ENCODE measurements at regions not wholly inside any gene's neighbourhood (a gene's known extent, or its start where the extent isn't known, plus 50 kb on each side); places are given as distances from the start of the nearest gene placed in this dataset.
A peak's percentile ranks its signal among the peaks of the same experiment; 100 is the strongest.
"Not testable (repeated sequence)": the region's sequence is repeated elsewhere in the genome, so short reads cannot be mapped to it uniquely, and the experiment has no call there.

DNA sequence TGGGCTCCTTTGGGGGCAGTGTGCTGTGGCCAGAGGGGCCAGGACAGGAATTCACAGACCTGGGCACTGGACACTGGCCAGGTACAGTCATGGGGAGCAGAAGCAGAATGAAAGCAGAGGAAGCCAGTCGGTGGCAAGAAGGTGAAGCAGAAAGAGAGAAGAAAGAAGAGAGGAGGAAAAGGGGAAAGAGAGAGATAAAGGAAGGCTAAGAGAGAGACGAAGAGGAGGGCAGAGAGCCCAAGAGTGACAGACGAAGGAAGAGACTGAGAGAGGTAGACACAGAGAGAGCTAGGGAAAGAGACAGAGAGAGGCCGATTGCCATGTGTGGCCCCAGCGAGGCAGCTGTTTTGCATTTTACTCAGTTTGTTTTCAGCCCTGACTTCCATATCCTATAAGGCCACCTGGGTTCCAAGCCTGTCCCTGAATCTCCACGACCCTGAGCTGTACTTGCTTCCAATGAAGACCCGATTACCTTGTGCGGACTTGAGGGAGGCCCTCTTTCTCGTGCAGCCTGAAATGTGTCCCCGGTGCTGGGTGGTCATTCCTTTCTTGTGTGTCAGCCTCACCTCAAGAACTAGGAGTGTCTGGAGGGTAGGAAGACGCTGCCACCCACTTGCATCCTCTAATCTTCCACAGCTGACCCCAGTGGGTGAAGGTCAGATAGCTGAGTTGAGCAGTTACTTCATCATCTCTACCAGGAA is 73.9 kb downstream of the LSM3 start:
- no peak for DNase-seq

- no peak for DNase-seq
These were observed 74.5 kb downstream of the LSM3 start for GRCh38 chr3:14253022-14253706.

GRCh38 chr3:14253707-14254382 is 75.2 kb downstream of the LSM3 start:
- no peak for DNase-seq

DNA sequence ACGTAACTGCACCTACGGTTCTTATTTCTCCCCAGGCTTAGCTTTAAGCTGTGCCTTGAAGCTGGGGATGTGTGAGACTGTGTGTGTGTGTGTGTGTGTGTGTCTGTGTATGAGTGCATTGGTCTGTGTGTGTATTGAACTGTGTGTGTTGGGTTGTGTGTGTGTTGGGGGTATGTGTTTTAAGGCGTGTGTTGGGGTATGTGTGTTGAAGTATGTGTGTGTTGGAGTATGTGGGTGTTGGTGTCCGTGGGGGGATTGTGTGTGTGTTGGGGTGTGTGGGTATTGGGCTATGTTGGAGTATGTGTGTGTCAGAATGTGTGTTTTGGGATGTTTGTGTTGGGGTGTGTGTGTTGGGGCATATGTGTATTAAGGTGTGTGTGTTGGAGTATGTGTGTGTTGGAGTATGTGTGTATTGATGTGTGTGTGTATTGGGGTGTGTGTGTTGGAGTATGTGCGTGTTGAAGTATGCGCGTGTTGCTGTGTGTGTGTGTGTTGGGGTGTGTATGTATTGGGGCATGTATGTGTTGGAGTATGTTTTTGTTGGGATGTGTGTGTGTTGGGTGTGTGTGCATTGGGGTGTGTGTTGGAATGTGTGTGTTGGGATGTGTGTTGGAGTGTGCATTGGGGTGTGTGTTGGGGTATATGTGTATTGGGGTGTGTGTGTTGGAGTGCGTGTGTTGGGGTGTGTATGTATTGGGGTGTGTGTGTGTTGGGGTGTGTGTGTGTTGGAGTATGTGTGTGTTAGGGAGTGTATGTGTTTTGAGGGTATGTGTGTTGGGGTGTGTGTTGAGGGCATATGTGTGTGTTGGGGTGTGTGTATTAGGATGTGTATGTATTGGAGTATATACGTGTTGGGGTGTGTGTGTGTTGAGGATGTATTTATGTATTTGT is 76.4 kb downstream of the LSM3 start:
- no peak for DNase-seq

- DNase-seq: no peak
These were observed 77.4 kb downstream of the LSM3 start for GRCh38 chr3:14256046-14256445.

DNA sequence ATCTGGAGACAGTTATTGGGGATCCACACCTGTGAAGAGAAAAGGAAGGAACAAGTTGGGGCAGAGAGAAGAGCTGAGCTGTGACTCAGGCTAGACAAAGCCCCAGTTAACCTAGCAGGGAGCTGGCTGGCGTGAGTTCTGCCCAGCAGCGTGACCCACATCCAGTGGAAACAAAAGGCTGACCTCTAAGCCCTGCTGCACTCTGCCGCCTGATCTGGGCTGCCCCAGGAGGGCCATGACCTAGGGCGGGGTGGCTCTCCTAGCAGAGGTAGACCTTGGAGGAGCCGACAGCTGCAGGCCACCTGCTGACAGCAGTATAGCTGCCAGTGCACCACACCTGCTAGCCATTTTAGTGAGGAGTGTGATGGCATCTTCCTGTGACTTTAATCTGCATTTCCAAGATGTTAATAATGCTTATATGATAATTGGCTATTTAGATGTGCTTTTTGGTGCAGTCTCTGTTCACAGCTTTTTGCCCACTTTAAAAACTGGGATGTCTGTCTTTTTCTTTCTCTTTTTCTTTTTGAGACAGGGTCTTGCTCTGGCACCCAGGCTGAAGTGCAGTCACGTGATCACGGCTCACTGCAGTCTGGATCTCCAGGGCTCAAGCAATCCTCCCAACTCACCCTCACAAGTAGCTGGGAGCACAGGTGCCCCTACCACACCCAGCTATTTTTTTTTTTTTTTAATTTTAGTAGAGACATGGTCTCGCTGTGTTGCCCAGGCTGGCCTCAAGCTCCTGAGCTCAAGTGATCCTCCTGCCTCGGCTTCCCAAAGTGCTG is 78.1 kb downstream of the LSM3 start:
- no peak for DNase-seq

DNA sequence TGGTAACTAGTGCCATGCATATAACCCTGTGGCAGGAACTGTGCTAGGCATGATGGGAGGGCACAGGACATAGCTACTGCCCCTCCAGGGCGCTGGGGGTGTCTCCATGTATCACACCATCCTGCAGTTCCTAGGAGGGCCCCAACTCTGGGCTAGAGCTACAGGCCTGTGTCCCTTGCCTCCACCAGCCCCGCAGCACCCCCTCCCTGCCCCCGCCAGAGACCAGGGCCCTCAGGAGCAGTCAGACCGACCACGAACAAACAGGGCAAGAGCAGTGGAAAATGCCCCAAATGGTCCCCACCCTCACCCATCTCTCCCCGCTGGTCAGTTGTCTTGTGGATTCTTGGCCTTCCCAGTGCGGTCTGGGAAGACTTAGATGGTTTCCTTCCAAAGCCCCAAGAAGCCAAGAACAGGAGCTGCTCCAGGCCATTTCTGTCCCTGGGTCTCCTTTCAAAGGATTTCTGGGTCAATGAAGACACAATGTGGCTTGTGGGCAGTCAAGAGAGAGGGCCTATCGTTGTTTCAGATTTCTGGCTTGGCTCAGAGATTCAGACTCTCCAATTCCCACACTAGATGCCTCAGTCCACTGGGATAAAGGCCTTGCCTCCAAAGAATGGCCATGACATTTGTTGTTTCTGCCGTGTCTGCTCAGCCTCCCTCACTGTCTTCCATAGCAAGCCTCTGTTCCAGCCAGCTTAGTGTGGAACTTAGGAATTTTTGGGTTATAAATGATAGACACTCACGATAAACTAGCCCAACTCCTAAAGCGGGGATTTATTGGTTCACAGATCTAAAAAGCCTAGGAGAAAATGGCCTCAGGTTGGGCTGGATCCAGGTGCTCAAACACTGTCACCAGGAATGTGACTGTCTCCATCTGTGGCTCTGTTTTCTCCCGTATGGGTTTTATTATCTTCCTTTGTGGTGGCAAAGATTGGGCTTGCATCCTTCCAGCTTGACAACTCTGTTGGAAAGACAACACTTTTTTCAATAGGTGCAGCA is 80.6 kb downstream of the LSM3 start:
- DNase-seq: no peak

DNA sequence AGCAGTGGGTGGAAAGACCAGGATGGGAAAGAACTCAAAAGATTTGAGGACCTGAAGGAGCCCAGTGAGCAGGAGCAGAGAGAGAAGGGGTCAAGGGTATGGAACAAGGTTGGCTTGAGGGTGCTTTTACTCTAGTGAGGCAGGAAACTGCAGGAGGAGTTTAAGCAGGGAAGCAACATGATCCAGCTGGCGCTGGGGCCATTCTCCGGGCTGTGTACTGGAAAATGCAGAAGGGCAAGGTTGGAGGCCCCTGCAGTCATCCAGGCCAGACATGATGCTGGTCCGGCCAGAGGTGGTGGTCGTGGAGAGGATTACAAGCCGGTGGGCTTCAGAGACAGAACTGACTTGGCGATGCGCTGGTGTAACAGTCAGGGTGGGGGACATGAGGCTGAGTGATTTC is 81.8 kb downstream of the LSM3 start:
- DNase-seq: no peak

DNA sequence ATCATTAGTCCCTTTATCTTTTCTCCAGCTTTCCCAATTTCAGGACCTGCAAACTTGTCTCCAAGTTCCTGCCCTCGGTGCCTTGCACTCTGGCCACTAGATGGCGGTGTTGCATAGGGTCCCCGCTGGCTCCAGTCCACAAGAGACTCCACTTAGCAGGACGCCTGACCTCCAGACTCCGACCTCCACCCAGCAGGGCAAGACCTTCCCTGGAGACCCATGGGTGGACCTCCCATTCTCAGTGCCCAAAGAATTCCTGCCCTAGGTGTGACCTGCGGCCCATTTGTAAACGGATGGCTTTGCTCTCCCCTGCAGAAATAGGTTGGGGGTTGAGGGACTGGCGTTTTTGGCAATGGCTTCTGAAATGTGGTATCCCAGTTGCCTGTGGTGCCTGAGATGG is 82.6 kb downstream of the LSM3 start:
- peak; percentile 92 for DNase-seq

DNA sequence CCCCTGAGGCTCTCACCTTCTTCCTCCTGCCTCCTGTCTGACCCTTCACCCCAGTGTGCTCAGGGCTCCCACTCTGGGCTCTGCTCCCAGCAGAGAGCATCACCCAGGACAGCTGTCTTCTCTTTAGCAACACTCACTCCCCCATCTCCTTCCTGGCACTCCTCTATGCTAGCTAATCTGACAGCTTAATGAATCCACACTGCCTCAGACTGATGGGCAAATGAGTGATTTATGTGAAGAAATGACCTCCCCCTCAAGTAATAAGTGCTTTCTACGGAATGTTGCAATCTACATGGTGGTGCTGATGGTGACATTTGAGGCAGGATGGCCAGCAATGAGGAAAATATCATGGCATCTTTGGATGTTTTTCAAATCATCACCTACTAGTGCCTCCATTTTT is 83.6 kb downstream of the LSM3 start:
- no peak for DNase-seq

GRCh38 chr3:14262867-14263266 is 84.2 kb downstream of the LSM3 start:
- DNase-seq: no peak

- DNase-seq: no peak
These were observed 84.8 kb downstream of the LSM3 start for GRCh38 chr3:14263317-14264005.

GRCh38 chr3:14265246-14265962 is 86.8 kb downstream of the LSM3 start:
- DNase-seq: no peak

DNA sequence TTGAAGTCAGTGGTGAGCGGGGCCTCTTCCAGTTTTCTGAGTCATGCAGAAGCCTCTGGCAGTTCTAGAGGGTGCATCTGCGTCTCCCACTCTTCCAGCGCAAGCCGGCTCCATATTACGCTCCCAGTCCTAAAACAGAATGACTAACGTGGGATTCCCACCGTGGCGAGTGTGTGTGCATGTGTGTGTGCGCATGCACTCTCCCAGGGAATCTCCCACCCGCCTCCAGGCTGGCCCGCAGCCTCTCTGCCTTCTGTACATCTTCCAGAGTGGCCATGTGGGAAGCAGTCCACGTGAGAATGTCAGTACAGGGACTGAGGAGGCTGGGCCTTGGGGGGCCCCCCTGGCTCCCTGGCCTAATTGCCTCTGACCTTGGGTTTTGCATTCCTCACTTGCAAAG is 87.7 kb downstream of the LSM3 start:
- DNase-seq: no peak

DNA sequence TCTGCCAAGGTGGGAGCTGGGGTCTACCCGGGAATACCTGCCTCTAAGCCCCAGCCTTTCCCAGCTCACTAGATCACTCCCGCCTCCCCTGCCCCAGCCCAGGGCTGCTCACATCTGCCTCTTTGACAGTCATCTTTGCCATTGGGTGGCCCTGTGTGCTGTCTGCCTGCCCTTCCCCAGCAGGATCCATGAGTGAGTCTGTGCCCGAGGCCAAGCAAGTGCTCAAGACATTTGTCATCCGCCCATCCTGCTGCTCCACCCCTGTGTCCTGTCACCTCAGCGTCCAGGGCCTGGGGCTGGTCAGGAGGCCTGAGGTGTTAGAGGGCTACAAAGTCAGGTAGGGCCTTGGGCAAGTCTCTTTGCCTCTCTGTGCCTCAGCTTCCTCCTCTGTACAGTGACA is 89.4 kb downstream of the LSM3 start:
- no peak for DNase-seq

- no peak for DNase-seq
These were observed 90.3 kb downstream of the LSM3 start for GRCh38 chr3:14268897-14269296.

DNA sequence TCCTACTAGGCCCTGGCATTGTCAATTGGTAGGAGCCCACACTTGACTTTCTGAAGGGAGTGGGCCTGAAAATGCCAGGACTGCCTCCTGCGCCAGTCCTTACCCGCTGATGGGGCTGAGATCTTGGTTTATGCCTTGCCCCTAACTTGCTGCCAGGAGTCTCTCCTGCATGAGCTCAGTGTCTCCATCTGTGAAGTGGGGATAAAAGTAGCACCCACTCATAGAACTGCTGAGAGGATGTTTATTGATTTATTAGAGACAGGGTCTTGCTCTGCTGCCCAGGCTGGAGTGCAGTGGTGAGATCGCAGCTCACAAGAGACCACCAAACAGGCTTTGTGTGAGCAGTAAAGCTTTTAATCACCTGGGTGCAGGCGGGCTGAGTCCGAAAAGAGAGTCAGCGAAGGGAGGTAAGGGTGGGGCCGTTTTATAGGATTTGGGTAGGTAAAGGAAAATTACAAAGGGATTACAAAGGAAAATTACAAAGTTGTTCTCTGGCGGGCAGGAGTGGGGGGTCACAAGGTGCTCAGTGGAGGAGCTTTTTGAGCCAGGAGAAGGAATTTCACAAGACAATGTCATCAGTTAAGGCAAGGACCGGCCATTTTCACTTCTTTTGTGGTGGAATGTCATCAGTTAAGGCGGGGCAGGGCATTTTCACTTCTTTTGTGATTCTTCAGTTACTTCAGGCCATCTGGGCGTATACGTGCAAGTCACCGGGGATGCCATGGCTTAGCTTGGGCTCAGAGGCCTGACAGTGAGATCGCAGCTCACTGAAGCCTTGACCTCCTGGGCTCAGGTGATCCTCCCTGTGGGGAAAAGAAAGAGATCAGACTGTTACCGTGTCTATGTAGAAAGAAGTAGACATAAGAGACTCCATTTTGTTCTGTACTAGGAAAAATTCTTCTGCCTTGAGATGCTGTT is 93.7 kb downstream of the LSM3 start:
- not testable (repeated sequence) for DNase-seq

DNA sequence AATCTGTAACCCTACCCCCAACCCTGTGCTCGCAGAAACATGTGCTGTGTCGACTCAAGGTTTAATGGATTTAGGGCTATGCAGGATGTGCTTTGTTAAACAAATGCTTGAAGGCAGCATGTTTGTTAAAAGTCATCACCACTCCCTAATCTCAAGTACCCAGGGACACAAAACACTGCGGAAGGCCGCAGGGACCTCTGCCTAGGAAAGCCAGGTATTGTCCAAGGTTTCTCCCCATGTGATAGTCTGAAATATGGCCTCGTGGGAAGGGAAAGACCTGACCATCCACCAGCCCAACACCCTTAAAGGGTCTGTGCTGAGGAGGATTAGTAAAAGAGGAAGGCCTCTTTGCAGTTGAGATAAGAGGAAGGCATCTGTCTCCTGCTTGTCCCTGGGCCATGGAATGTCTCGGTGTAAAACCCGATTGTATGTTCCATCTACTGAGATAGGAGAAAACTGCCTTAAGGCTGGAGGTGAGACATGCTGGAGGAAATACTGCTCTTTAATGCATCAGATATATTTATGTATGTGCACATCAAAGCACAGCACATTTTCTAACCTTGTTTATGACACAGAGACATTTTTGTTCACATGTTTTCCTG is 94.4 kb downstream of the LSM3 start:
- DNase-seq: not testable (repeated sequence)
